ENCODE measurements at regions not wholly inside any gene's neighbourhood (a gene's known extent, or its start where the extent isn't known, plus 50 kb on each side); places are given as distances from the start of the nearest gene placed in this dataset.
"Not testable (repeated sequence)": the region's sequence is repeated elsewhere in the genome, so short reads cannot be mapped to it uniquely, and the experiment has no call there.

- Histone ChIP-seq H3K4me1 (no peaks in the 10 kb centered on the region), H3K4me3 (no peak overlapping the region), H3K9me3 (no peaks in the 10 kb centered on the region), H3K27ac (no peak overlapping the region), H3K36me3 (no peaks in the 10 kb centered on the region), H3K27me3 (no peaks in the 10 kb centered on the region)
- TF ChIP-seq POLR2AphosphoS5 (IDR thresholded peaks at IDR 0.05) (no peak), EP300 (IDR thresholded peaks at IDR 0.05) (no peak), CTCF (IDR thresholded peaks at IDR 0.05) (no peak)
- WGBS, 2 donors (ENCODE audit: low coverage in 1 of 2), result 100% methylated on average over 1 of the region's 1 CpG; no CpG with 5 or more reads in 1 of the 2 donors
- no peak for ATAC-seq
Measured at GRCh38 chrX:121733514-121733913, 686.1 kb downstream of the GLUD2 start.

GRCh38 chrX:121746105-121746504, 698.7 kb downstream of the GLUD2 start:
- Histone ChIP-seq H3K4me1 (no peaks in the 10 kb centered on the region), H3K27me3 (no peaks in the 10 kb centered on the region), H3K36me3 (no peaks in the 10 kb centered on the region), H3K9me3 (no peaks in the 10 kb centered on the region), H3K27ac (no peak overlapping the region), H3K4me3 (no peak overlapping the region)
- no peak for TF ChIP-seq POLR2A (IDR thresholded peaks at IDR 0.05)
- no peak for TF ChIP-seq EP300 (IDR thresholded peaks at IDR 0.05)
- TF ChIP-seq POLR2AphosphoS5 (IDR thresholded peaks at IDR 0.05), result no peak
- no peak for TF ChIP-seq CTCF (IDR thresholded peaks at IDR 0.05)
- WGBS, 2 donors (ENCODE audit: low coverage in 1 of 2), result 78 to 100% methylated on average over 1 to 2 of the region's 2 CpGs
- ATAC-seq, result no peak

GRCh38 chrX:121753602-121754001, 706.2 kb downstream of the GLUD2 start:
- not testable (repeated sequence) for H3K4me1 ChIP-seq, H3K9me3 ChIP-seq, ATAC-seq, H3K36me3 ChIP-seq, H3K27me3 ChIP-seq, H3K4me3 ChIP-seq, H3K27ac ChIP-seq
- no CpG with 5 or more reads among the region's 1 CpG for WGBS, 2 donors (ENCODE audit: low coverage in 1 of 2)

GRCh38 chrX:121754301-121754700, 706.9 kb downstream of the GLUD2 start:
- 33 to 60% methylated on average over 2 of the region's 2 CpGs for WGBS, 2 donors (ENCODE audit: low coverage in 1 of 2)
- Histone ChIP-seq H3K36me3 (no peaks in the 10 kb centered on the region), H3K4me1 (no peaks in the 10 kb centered on the region), H3K27ac (no peak overlapping the region), H3K27me3 (no peaks in the 10 kb centered on the region), H3K4me3 (no peak overlapping the region), H3K9me3 (no peaks in the 10 kb centered on the region)
- TF ChIP-seq POLR2A (IDR thresholded peaks at IDR 0.05) (no peak), EP300 (IDR thresholded peaks at IDR 0.05) (no peak), CTCF (IDR thresholded peaks at IDR 0.05) (no peak), POLR2AphosphoS5 (IDR thresholded peaks at IDR 0.05) (no peak)
- ATAC-seq, result no peak

- Histone ChIP-seq H3K27me3 (no peaks in the 10 kb centered on the region), H3K9me3 (no peaks in the 10 kb centered on the region), H3K27ac (no peak overlapping the region), H3K36me3 (no peaks in the 10 kb centered on the region), H3K4me1 (no peaks in the 10 kb centered on the region), H3K4me3 (no peak overlapping the region)
- TF ChIP-seq EP300 (IDR thresholded peaks at IDR 0.05) (no peak), POLR2A (IDR thresholded peaks at IDR 0.05) (no peak), CTCF (IDR thresholded peaks at IDR 0.05) (no peak)
- ATAC-seq, result no peak
- 30 to 40% methylated on average over 1 of the region's 3 CpGs for WGBS, 2 donors (ENCODE audit: low coverage in 1 of 2)
Measured at GRCh38 chrX:121755541-121755940, 708.1 kb downstream of the GLUD2 start.

GRCh38 chrX:121761845-121762244, 714.4 kb downstream of the GLUD2 start:
- H3K36me3 ChIP-seq, result no peaks in the 10 kb centered on the region
- no peak overlapping the region for H3K27ac ChIP-seq
- H3K27me3 ChIP-seq, result no peaks in the 10 kb centered on the region
- no peak for ATAC-seq
- TF ChIP-seq POLR2A (IDR thresholded peaks at IDR 0.05) (no peak), EP300 (IDR thresholded peaks at IDR 0.05) (no peak), POLR2AphosphoS5 (IDR thresholded peaks at IDR 0.05) (no peak), CTCF (IDR thresholded peaks at IDR 0.05) (no peak)
- H3K9me3 ChIP-seq, result no peaks in the 10 kb centered on the region
- 51 to 83% methylated on average over 3 to 5 of the region's 6 CpGs for WGBS, 2 donors (ENCODE audit: low coverage in 1 of 2)
- no peaks in the 10 kb centered on the region for H3K4me1 ChIP-seq
- H3K4me3 ChIP-seq, result no peak overlapping the region
